Upper lobe of right lung (tissue), 1 donor: ENCODE measurements at regions not wholly inside any gene's neighbourhood (a gene's known extent, or its start where the extent isn't known, plus 50 kb on each side); places are given as distances from the start of the nearest gene placed in this dataset.

Experiments
- ATAC-seq: fragments of 200-7000 bp; cut with Tn5 transposase; one replicate; pipeline ENCODE4 v1.9.1; 2020; ENCODE audit warnings: mild to moderate bottlenecking, moderate library complexity
- DNase-seq: peaks from one replicate; pipeline ENCODE4 v3.0.0-alpha.2; 2020
- H3K27ac ChIP-seq: fragments of 200-600 bp; one replicate; pipeline ENCODE4 v1.8.0; 2022
- H3K27me3 ChIP-seq: fragments of 200-600 bp; one replicate; pipeline ENCODE4 v1.8.0; 2022; ENCODE audit warnings: mild to moderate bottlenecking
- H3K36me3 ChIP-seq: fragments of 200-600 bp; one replicate; pipeline ENCODE4 v1.8.0; 2022
- H3K4me1 ChIP-seq: fragments of 200-600 bp; one replicate; pipeline ENCODE4 v1.8.0; 2022
- H3K4me3 ChIP-seq: fragments of 200-600 bp; one replicate; pipeline ENCODE4 v1.8.0; 2022; ENCODE audit warnings: mild to moderate bottlenecking
- H3K9me3 ChIP-seq: fragments of 200-600 bp; one replicate; pipeline ENCODE4 v1.8.0; 2022
- intact Hi-C: fragments of 100-400 bp; cut with DNase I; formaldehyde crosslinking; loops from one replicate; pipeline ENCODE4 v1.11.0; 2022
- TF ChIP-seq, protein P1 (sequence below): fragments of 200-600 bp; IDR thresholded peaks from one replicate; pipeline ENCODE4 v1.8.0; 2022; ENCODE audit warnings: antibody characterized with exemption
- donor health status: DM: no; HTN: yes; CAD: no; lungs with severe emphysema.

DNA sequence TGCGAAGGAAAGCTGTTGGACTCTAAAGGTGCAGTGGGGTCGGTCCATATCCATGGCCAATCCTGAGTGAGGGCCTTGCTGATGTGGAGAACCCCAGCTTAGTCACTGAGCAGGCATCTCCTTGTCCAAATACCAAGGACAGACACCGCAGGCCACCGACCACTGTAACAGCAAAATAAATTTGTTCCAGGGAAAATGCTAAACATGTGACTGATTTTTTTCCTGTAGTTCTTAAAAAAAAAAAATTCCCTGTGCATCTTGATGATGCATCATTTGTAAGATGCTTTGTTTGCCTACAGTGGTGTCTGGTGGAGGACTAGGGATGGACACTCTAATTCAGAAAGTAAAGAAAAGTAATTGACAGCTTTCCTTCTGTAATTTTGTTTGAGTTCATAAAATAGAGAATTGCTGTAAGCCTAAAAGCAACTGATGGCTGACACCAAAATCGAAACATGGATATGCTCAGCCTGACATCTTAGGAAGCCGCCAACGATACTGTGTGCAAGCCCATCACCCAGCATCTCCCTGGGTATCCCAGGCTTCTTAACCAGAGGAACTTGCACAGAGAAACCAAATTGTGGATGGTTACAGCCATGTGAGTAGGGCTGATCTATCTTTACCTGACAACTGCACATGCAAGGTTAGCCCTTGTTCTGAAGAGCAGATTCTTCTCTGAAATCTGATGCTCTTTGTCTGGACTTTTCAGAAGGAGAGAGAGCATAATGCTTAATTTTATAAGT lies 188.6 kb downstream of the ARL4C start:
- ATAC-seq: peak; percentile 14
- intact Hi-C loops: no loop called here
- H3K27me3 ChIP-seq: no peaks in the 10 kb centered on the region
- H3K27ac ChIP-seq: no peak overlapping the region
- no peaks in the 10 kb centered on the region for H3K4me1 ChIP-seq
- no peaks in the 10 kb centered on the region for H3K9me3 ChIP-seq
- DNase-seq: no peak
- TF ChIP-seq, protein P1, sequence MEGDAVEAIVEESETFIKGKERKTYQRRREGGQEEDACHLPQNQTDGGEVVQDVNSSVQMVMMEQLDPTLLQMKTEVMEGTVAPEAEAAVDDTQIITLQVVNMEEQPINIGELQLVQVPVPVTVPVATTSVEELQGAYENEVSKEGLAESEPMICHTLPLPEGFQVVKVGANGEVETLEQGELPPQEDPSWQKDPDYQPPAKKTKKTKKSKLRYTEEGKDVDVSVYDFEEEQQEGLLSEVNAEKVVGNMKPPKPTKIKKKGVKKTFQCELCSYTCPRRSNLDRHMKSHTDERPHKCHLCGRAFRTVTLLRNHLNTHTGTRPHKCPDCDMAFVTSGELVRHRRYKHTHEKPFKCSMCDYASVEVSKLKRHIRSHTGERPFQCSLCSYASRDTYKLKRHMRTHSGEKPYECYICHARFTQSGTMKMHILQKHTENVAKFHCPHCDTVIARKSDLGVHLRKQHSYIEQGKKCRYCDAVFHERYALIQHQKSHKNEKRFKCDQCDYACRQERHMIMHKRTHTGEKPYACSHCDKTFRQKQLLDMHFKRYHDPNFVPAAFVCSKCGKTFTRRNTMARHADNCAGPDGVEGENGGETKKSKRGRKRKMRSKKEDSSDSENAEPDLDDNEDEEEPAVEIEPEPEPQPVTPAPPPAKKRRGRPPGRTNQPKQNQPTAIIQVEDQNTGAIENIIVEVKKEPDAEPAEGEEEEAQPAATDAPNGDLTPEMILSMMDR: no peak
- no peaks in the 10 kb centered on the region for H3K36me3 ChIP-seq
- no peak overlapping the region for H3K4me3 ChIP-seq

DNA sequence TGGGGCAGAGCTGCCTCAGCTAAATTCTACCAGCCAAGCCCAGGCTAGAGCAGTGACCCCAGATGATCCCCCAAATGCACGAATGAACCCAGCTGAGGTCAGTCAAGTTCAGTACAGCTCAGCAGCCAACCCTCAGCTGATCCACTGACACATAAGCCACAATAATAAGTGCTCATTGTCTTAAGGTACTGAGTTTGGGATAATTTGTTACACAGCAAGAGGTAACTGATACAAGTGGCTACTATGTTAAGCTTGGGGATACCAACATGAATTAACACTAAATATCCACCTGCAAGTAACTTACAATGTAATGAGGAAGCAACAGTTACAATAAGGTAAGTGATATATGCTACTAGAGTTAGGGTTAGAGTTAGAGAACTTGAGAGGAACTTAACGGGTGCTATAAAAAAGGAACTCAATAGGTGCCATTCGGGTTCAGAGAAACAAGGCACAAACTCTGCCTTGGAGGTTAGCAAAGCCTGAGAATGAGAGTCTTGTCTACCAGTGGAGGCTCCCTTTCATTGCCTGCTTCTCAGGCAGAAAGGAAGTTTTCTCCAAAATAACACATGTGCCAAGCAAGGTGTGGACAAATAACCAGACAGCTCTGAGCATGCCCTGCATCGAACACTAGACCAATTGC lies 189.4 kb downstream of the ARL4C start:
- TF ChIP-seq, protein P1: no peak
- Histone ChIP-seq H3K36me3 (no peaks in the 10 kb centered on the region), H3K27ac (no peak overlapping the region), H3K27me3 (no peaks in the 10 kb centered on the region), H3K4me3 (no peak overlapping the region), H3K4me1 (no peaks in the 10 kb centered on the region), H3K9me3 (no peaks in the 10 kb centered on the region)
- no peak for DNase-seq
- no peak for ATAC-seq
- intact Hi-C loops: no loop called here

DNA sequence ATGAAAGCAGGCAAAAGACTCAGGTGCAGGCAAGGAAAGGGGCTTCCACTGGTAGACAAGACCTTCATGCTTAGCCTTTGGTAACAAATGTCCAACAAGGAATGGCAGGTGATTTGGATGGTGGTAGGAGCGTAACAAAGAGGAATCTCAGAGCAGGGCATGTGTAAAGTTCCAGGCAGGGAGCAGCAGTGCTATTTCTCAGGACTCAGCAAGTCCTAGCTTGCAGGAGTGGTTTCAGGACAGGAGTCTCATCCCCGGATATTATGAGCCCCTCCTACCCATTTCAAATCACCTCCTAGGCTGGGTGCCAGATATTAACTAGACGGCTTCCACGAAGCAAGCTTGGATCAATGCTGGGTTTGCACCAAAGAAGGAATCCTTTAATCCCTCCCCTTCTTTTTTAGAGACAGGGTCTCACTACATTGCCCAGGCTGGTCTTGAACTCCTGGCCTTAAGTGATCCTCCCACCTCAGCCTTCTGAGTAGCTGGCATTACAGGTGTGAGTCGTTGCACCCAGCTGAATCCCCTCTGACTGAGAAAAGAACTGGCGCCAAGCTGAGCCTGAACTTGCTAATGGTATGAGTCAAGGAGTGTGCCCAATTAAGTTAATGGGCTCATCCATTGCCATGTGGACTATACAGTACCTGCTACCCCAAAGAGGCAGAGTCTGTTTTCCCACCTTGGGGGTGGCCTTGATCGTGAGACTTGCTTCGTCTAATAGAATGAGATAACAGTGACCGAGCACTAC lies 190.3 kb downstream of the ARL4C start:
- Histone ChIP-seq H3K4me1 (no peaks in the 10 kb centered on the region), H3K4me3 (no peak overlapping the region), H3K36me3 (no peaks in the 10 kb centered on the region), H3K27me3 (no peaks in the 10 kb centered on the region), H3K27ac (no peak overlapping the region), H3K9me3 (no peaks in the 10 kb centered on the region)
- no peak for DNase-seq
- intact Hi-C loops: no loop called here
- TF ChIP-seq, protein P1: no peak
- ATAC-seq: no peak

DNA sequence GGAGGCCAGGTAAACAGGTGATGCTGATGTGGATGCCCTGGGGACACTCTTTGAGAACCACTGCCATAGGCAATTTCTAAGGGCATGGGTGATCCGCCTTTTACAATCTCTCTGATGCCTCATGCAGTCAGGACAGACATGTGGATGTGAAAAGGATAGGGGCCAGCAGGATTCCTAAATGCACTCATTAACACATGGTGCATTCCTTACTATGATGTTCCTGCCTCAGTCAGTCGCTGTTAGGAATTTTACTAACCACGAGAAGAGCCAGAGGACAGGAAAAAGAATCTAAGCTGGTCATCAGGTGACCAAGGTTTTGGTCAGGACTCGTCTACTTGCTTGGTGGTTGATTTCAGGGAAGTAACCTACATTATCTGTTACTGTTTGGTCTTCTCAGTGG lies 191.0 kb downstream of the ARL4C start:
- Histone ChIP-seq H3K9me3 (no peaks in the 10 kb centered on the region), H3K27ac (no peak overlapping the region), H3K27me3 (no peaks in the 10 kb centered on the region), H3K36me3 (no peaks in the 10 kb centered on the region), H3K4me3 (no peak overlapping the region), H3K4me1 (no peaks in the 10 kb centered on the region)
- TF ChIP-seq, protein P1: no peak
- DNase-seq: no peak
- ATAC-seq: no peak
- intact Hi-C loops: no loop called here

DNA sequence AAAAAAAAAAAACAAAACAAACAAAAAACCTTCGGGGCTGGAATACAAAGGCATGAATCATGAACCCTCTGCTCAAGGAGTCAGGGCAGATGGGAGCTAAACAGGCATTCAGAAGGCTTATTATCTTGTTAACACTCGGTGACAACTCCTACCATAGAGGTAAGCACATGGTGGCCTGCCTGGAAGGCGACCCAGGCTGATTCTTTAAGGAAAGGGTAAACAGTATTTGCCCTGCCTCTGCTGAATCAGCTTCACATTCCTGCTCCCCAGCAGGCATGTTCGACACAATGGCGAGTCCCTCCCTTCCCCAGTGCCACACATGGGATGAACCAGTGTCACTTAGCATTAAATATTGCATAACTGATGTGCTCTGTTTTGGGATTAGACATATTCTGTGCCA lies 191.9 kb downstream of the ARL4C start:
- Histone ChIP-seq H3K4me1 (no peaks in the 10 kb centered on the region), H3K27me3 (no peaks in the 10 kb centered on the region), H3K9me3 (no peaks in the 10 kb centered on the region), H3K36me3 (no peaks in the 10 kb centered on the region), H3K4me3 (no peak overlapping the region), H3K27ac (no peak overlapping the region)
- ATAC-seq (no peak), DNase-seq (no peak)
- TF ChIP-seq, protein P1: no peak
- intact Hi-C loops: no loop called here
